ENCODE measurements at regions not wholly inside any gene's neighbourhood (a gene's known extent, or its start where the extent isn't known, plus 50 kb on each side); places are given as distances from the start of the nearest gene placed in this dataset.

DNA sequence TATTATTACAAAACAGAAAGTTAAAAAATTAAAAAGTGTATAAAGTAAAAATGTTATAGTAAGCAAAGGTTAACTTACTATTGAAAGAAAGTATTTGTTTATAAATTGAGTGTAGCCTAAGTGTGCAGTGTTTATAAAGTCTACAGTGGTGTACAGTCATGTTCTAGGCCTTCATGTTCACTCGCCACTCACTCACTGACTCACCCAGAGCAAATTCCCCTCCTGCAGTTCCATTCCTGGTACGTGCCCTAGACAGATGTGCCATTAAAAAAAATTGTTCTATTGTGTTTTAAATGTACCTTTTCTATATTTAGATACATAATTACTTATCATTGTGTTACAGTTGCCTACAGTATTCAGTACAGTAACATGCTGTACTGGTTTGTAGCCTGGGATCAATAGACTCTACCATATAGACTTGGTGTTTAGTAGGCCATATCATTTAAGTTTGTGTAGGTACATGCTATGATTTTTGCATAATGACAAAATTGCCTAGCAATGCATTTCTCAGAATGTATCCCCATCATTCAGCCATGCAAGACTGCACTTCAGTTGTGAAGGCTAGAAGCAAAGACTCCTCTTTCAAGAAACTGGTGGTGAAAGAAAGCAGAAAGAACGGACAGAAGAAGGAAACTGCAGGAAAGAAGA, 100.6 kb downstream of the DACT1 start:
- TF ChIP-seq, protein P1, sequence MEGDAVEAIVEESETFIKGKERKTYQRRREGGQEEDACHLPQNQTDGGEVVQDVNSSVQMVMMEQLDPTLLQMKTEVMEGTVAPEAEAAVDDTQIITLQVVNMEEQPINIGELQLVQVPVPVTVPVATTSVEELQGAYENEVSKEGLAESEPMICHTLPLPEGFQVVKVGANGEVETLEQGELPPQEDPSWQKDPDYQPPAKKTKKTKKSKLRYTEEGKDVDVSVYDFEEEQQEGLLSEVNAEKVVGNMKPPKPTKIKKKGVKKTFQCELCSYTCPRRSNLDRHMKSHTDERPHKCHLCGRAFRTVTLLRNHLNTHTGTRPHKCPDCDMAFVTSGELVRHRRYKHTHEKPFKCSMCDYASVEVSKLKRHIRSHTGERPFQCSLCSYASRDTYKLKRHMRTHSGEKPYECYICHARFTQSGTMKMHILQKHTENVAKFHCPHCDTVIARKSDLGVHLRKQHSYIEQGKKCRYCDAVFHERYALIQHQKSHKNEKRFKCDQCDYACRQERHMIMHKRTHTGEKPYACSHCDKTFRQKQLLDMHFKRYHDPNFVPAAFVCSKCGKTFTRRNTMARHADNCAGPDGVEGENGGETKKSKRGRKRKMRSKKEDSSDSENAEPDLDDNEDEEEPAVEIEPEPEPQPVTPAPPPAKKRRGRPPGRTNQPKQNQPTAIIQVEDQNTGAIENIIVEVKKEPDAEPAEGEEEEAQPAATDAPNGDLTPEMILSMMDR (conservative IDR thresholded peaks at IDR 0.05): no peak
- no peak for TF ChIP-seq EZH2 (IDR thresholded peaks at IDR 0.05; ENCODE audit: low read depth)
